IgD-negative memory B cell (primary cell): ENCODE measurements at regions not wholly inside any gene's neighbourhood (a gene's known extent, or its start where the extent isn't known, plus 50 kb on each side); places are given as distances from the start of the nearest gene placed in this dataset.
A peak's percentile ranks its signal among the peaks of the same experiment; 100 is the strongest.
"Not testable (repeated sequence)": the region's sequence is repeated elsewhere in the genome, so short reads cannot be mapped to it uniquely, and the experiment has no call there.

Experiments used
- H3K27ac Mint-ChIP-seq, 3 donors: one replicate each; pipeline ENCODE4 v1.8.0; 2020 to 2022; ENCODE audit warnings: mild to moderate bottlenecking in 3 of 3, mixed read lengths in 3 of 3, moderate library complexity in 1 of 3
- H3K27me3 Mint-ChIP-seq: one replicate; pipeline ENCODE4 v1.8.0; 2021; ENCODE audit warnings: mixed read lengths
- H3K36me3 Mint-ChIP-seq: one replicate; pipeline ENCODE4 v1.8.0; 2020; ENCODE audit warnings: mild to moderate bottlenecking, mixed read lengths
- H3K4me1 Mint-ChIP-seq, 3 donors: one replicate each; pipeline ENCODE4 v1.8.0; 2020 to 2022; ENCODE audit warnings: mixed read lengths in 3 of 3, mild to moderate bottlenecking in 1 of 3
- H3K4me3 Mint-ChIP-seq, 4 donors: one replicate each; pipeline ENCODE4 v1.8.0; 2020 to 2022; ENCODE audit warnings: mild to moderate bottlenecking in 4 of 4, mixed read lengths in 4 of 4, moderate library complexity in 3 of 4
- H3K9me3 Mint-ChIP-seq, 3 donors: one replicate each; pipeline ENCODE4 v1.8.0; 2020 to 2021; ENCODE audit warnings: mixed read lengths in 3 of 3, mild to moderate bottlenecking in 1 of 3

DNA sequence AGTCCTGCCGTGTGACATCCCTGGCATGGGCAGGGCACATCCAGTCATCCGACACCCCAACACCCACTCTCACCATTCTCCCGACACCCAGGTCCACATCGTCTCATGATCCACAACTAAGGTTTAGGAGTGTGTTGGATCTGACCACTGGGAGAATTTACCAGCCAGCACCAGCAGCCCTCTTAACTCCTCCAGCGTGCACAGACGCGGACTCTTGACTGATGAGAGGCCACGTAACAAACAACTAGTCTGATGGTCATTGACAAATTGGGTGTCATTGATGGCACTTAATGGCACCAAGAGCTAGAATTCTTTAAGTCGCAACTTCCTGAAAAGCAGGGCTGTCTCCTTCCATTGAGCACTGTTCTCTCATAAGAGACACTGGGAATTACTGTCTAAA, 203.0 kb upstream of the SFSWAP start:
- no peaks in the 10 kb centered on the region for H3K36me3 Mint-ChIP-seq
- no peaks in the 10 kb centered on the region for H3K27me3 Mint-ChIP-seq
- H3K27ac Mint-ChIP-seq, result no peak overlapping the region
- peaks cover 8 to 21% (median 17%) of the 10 kb centered on the region in 3 donors for H3K4me1 Mint-ChIP-seq
- H3K4me3 Mint-ChIP-seq, result no peak overlapping the region
- no peaks in the 10 kb centered on the region for H3K9me3 Mint-ChIP-seq

DNA sequence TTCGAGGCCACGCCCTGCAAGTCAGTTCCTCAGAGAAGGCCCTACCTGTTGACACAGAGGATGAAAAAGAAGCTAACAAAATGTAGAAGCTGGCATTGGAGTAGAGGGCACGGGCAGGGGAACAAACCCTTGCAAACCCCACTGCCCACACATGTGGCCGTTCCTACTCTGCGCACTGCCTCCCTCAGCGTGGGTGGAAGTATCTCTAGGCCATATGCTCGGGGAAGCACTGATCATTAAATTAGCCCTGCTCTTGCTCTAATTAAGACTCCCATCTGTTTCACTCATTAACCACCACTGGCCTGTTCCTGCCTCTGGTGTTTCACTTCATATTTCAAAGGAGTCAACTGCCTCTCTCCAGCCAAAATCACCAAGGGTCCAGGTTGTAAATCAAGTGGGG, 201.2 kb upstream of the SFSWAP start:
- H3K36me3 Mint-ChIP-seq, result no peaks in the 10 kb centered on the region
- H3K27ac Mint-ChIP-seq, result no peak overlapping the region
- peaks cover 0 to 3% (median 0%) of the 10 kb centered on the region in 3 donors for H3K9me3 Mint-ChIP-seq
- H3K4me3 Mint-ChIP-seq, result no peak overlapping the region
- H3K4me1 Mint-ChIP-seq, result peaks cover 8 to 21% (median 17%) of the 10 kb centered on the region in 3 donors
- H3K27me3 Mint-ChIP-seq, result no peaks in the 10 kb centered on the region

DNA sequence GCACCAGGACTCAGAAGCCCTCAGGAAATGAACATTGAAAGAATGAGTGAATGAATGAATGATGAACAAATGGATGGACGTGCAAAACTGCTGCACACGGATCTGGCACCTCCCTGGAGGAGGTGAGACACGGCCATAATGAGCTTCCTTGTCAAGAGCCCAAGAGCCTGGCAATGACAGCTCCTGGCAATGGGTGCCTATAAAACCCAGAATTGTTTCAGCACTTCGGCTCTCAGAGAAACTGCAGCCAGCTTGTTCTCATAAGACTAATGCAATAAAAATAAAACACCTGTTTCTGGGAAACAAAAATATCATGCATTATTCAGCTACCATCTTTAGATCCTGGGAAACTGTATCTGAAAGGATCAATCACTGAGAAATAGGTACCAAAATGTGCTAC, 200.5 kb upstream of the SFSWAP start:
- peak overlapping the region in 1 of 4 donors; percentile 49 for H3K4me3 Mint-ChIP-seq
- peaks cover 8 to 21% (median 17%) of the 10 kb centered on the region in 3 donors for H3K4me1 Mint-ChIP-seq
- no peak overlapping the region for H3K27ac Mint-ChIP-seq
- no peaks in the 10 kb centered on the region for H3K27me3 Mint-ChIP-seq
- H3K36me3 Mint-ChIP-seq, result no peaks in the 10 kb centered on the region
- H3K9me3 Mint-ChIP-seq, result peaks cover 0 to 7% (median 4%) of the 10 kb centered on the region in 3 donors

DNA sequence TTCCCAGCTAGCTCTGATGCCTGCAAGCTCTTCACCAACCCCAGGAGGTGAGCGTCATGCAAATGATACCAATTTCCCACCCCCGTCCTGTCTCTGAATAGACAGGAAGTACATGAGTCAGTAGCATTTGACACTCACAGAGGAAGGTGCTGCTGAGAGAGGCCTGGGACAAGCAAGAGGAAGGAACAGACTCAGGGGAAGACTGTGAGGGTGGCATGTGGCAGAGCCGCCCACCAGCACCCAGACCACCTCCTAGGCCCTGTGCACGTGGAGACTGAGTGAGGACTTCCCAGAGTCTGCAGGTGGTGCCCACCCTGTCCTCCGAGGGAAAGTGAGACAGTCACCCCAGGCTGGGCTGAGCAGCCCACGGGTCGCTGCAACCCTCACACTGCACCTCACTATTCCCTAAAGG, 199.5 kb upstream of the SFSWAP start:
- Mint-ChIP-seq H3K4me3 (peak overlapping the region in 3 of 4 donors; percentile 39 to 87 (median 86)), H3K36me3 (no peaks in the 10 kb centered on the region), H3K9me3 (peaks cover 3 to 11% (median 7%) of the 10 kb centered on the region in 3 donors), H3K27ac (peak overlapping the region in 1 of 3 donors; percentile 36), H3K4me1 (peaks cover 8 to 21% (median 17%) of the 10 kb centered on the region in 3 donors), H3K27me3 (peaks cover 2% of the 10 kb centered on the region)

DNA sequence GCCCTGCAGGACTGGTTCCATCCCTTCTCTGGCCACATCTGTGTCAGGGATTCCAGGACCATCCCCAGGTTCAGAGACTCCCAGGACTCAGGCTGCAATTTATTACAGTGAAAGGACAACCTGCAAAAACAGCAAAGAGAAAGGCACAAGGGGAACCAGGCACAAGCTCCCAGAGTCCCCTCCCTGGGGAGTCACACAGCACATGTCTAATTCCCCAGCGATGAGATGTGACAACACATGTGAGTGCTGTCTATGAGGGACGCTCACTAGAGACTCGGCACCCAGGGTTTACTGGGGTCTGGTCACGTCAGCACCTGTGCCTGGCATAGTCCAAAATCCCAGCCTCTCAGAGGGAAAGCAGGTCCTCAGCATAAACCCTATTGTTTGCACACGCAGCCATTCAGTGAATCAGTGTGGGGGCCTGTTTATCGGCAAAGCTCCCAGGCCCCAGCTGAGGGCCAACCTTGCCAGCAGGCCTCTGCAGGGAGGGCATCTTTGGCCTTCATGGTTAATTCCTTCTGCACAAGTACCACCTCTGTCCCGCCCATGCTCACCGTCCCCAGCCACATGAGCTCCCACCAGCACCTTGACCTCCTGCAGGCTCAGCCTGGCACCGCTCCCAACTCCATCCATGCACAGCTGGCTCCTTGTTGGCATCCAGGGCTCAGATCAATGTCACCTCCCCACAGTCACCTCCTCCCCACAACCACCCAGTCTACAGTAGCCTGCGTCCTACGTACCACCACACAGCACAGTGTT, 198.9 kb upstream of the SFSWAP start:
- H3K9me3 Mint-ChIP-seq, result peaks cover 3 to 12% (median 8%) of the 10 kb centered on the region in 3 donors
- H3K27me3 Mint-ChIP-seq, result peaks cover 2% of the 10 kb centered on the region
- H3K27ac Mint-ChIP-seq, result peak overlapping the region in 1 of 3 donors; percentile 36
- H3K36me3 Mint-ChIP-seq, result no peaks in the 10 kb centered on the region
- H3K4me3 Mint-ChIP-seq, result peak overlapping the region in 2 of 4 donors; percentile 86 to 87
- H3K4me1 Mint-ChIP-seq, result peaks cover 8 to 21% (median 17%) of the 10 kb centered on the region in 3 donors

DNA sequence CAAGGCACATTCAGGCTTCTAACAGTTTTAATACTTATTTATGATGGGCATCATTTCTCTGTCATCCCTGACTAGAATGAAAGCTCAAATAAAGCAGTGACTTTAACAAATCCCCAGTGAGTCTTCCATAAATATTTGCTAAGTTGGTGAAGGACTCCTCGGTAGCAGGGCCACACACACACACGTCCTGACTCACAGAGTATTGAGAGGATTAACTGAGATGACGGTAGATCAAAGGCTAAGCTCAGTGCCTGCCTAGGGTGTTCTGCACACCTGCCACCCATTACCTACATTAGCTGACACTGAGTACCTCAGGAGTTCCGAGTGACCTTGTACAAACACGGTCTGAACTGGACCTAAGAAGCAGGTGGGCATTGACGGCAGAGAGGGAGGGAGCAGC, 197.3 kb upstream of the SFSWAP start:
- Mint-ChIP-seq H3K4me1 (peaks cover 8 to 21% (median 17%) of the 10 kb centered on the region in 3 donors), H3K36me3 (no peaks in the 10 kb centered on the region), H3K9me3 (peaks cover 3 to 13% (median 8%) of the 10 kb centered on the region in 3 donors), H3K27me3 (peaks cover 2% of the 10 kb centered on the region), H3K4me3 (no peak overlapping the region), H3K27ac (no peak overlapping the region)

DNA sequence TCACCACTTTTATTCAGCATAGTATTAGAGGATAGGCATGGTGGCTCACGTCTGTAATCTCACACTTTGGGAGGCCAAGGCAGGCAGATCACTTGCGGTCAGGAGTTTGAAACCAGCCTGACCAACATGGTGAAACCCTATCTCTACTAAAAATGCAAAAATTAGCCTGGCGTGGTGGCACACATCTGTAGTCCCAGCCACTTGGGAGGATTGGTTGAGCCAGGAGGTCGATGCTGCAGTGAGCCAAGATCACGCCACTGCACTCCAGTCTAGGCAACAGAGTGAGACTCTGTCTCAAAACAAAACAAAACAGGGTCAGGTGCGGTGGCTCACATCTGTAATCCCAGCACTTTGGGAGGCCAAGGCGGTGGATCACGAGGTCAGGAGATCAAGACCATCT, 190.3 kb upstream of the SFSWAP start:
- H3K4me3 Mint-ChIP-seq, H3K4me1 Mint-ChIP-seq, H3K27me3 Mint-ChIP-seq, H3K9me3 Mint-ChIP-seq, H3K36me3 Mint-ChIP-seq, H3K27ac Mint-ChIP-seq: not testable (repeated sequence)

DNA sequence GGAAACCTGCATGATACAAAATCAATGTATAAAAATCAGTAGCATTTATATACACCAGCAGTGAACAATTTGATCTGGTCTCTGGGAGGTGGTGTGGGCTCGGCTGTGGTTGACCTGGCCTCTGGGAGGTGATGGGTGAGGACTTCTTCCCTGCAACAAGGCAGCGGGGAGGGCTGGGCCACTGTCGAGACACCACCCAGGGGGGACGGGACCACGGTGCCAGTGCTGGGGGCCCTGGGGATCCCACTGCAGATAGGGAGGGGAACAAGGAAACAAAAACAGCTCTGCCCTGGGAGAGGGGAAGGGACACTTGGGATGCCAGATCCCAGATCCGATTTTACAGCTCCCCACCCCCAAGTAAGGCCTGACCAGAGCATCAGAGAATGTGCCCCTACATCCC, 189.6 kb upstream of the SFSWAP start:
- Mint-ChIP-seq H3K9me3 (peaks cover under 1 to 5% (median 2%) of the 10 kb centered on the region in 3 donors), H3K4me1 (no peaks in the 10 kb centered on the region), H3K27ac (no peak overlapping the region), H3K27me3 (peaks cover 3% of the 10 kb centered on the region), H3K4me3 (no peak overlapping the region), H3K36me3 (peaks cover 2% of the 10 kb centered on the region)

DNA sequence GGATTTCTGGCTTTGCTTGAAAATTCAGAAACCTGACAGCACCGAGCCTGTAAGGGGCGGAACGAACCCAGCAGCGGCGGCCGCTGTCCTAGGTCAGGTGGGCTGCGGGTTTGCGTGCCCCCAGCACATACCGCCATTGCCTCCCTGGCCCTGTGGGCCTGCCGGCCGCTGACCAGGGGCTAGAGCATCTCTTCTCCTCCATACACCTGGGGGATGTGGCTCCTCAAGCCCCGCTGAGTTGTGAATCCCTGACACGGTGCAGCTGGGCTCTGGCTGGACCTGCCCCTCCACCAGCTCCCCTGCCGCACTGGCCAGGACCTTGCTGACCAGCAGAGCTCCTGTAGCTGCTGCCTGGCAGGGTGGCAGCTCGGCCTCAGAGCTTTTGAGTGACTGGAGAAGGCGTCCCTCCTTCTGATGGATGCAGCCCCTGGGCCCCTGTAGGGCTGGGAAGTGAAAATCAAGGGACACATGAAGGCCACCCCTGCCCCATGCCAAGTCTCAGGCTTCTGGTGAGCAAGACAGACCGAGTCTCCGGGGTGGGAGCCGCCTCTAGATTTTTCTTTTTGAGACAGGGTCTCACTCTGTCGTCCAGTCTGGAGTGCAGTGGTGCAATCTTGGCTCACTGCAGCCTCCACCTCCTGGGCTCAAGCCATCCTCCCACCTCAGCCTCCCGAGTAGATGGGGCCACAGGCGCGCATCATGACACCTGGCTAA, 184.9 kb upstream of the SFSWAP start:
- Mint-ChIP-seq H3K4me3 (no peak overlapping the region), H3K27me3 (peaks cover 3% of the 10 kb centered on the region), H3K27ac (no peak overlapping the region), H3K9me3 (peaks cover 0 to 2% (median 0%) of the 10 kb centered on the region in 3 donors), H3K4me1 (no peaks in the 10 kb centered on the region), H3K36me3 (no peaks in the 10 kb centered on the region)

DNA sequence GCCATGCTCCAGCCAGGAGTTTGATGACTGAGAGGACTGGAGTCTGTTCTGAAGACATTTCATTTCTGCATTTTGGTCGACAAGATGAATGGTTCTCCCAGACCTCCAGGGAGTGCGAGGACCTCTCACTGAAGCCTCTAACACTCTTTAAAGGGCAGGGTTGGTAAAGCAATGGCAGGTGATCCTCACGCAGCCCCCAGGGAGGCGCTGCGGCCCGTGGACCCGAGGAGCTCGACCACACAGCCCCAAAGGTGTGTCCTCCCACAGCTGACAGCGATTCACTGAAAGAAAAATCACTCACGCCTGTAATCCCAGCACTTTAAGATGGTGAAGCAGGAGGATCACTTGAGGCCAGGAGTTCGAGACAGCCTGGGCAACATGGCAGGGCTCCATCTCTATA, 183.8 kb upstream of the SFSWAP start:
- Mint-ChIP-seq H3K27ac (no peak overlapping the region), H3K4me1 (no peaks in the 10 kb centered on the region), H3K4me3 (no peak overlapping the region), H3K36me3 (no peaks in the 10 kb centered on the region), H3K9me3 (peaks cover 0 to 2% (median 0%) of the 10 kb centered on the region in 3 donors), H3K27me3 (peaks cover 4% of the 10 kb centered on the region)

DNA sequence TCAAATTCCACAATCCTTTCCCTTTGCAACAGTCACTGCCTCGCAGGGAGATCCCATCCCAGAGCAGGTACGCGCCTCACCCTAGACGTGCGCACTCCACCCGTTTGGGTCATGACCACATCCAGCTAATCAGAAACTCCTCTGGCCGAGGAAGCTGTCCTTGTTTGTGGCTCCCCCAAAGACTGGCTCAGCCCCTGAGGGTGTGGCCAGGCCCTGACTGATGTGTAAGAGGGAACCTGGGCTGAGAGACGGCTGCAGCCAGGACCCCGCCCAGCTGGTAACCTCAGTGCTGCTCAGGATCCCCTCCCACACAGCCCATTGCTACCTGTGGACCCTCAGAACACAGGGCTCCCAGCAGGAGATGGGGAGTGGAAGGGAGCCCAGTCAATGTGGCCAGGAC, 183.2 kb upstream of the SFSWAP start:
- H3K4me1 Mint-ChIP-seq, result no peaks in the 10 kb centered on the region
- H3K36me3 Mint-ChIP-seq, result no peaks in the 10 kb centered on the region
- no peak overlapping the region for H3K4me3 Mint-ChIP-seq
- H3K9me3 Mint-ChIP-seq, result peaks cover 0 to 2% (median 0%) of the 10 kb centered on the region in 3 donors
- H3K27ac Mint-ChIP-seq, result no peak overlapping the region
- peaks cover 4% of the 10 kb centered on the region for H3K27me3 Mint-ChIP-seq

DNA sequence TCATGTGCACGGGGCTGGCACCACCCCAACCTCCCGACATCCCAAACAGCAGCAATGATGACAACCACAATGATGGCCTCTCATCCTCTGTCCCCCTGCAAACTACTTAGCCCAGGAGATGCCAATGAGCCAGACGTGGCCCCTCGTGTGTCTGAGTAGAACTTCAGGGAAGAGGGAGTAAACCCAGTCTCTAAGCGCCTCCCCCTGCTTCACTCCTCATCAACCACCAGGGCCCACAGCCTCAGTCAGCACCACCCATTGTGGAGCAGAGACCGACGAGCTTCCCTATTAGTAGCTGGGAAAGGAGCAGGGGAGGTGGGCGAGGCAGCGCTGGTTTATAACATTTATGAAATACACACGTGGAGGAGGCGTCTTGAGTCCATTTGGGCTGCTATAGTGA, 182.7 kb upstream of the SFSWAP start:
- H3K9me3 Mint-ChIP-seq, result peaks cover 0 to 2% (median 0%) of the 10 kb centered on the region in 3 donors
- H3K4me1 Mint-ChIP-seq, result no peaks in the 10 kb centered on the region
- H3K27me3 Mint-ChIP-seq, result peaks cover 6% of the 10 kb centered on the region
- H3K36me3 Mint-ChIP-seq, result no peaks in the 10 kb centered on the region
- no peak overlapping the region for H3K4me3 Mint-ChIP-seq
- H3K27ac Mint-ChIP-seq, result peak overlapping the region in 1 of 3 donors; percentile 40

DNA sequence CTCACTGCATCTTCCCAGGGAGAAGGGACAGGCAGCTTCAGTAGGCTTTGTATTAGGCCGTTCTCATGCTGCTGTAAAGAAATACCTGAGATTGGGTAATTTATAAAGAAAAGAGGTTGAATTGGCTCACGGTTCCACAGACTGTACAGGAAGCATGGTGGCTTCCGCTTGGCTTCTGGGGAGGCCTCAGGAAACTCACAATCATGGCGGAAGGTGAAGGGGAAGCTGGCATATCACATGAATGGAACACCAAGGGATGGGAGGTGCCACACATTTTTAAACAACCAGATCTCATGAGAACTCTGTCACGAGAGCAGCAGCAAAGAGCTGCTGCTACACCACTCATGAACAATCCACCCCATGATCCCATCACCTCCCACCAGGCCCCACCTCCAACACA, 182.2 kb upstream of the SFSWAP start:
- Mint-ChIP-seq H3K4me3 (no peak overlapping the region), H3K36me3 (no peaks in the 10 kb centered on the region), H3K4me1 (no peaks in the 10 kb centered on the region), H3K27me3 (peaks cover 8% of the 10 kb centered on the region), H3K27ac (peak overlapping the region in 1 of 3 donors; percentile 40), H3K9me3 (no peaks in the 10 kb centered on the region)

DNA sequence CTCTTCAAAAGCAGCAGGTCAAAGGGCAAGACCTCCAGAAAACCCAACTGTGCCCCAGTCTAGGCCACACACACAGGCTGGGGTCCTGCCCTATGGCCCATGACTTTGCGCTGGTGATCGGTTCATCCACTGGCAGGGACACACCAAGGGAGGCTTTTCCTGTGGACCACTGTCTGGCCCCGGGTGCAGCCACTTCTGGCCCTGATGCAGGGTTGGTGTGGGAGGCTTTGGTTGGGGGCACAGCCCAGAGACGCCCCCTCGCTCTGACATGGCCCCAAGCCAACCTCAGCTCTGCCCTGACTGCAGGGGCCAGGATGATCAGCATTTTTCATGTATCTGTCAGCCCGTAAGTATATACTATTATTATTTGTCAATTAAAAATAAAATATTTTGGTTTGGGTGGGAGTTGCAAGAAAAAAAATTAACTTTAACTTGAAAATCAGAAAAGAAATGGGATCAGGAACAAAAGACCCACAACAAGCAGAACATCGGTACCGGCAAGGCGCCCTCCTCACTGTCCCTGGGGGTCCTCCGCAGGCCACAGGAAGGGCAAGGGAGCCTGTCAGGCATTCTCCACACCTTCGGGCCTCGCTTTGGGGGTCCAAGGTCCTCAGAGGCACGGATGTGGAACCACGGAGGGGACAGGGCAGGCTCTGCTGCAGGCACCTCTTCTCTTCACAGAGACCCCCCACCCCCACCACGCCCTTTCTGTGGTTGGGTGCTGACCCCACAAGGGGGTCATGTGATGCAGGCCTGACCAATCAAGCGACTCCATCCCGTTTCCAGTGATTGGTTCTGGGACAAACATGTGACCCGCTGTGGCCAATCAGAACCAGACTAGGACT, 181.5 kb upstream of the SFSWAP start:
- Mint-ChIP-seq H3K4me1 (no peaks in the 10 kb centered on the region), H3K36me3 (no peaks in the 10 kb centered on the region), H3K4me3 (no peak overlapping the region), H3K27me3 (peaks cover 13% of the 10 kb centered on the region), H3K27ac (no peak overlapping the region), H3K9me3 (no peaks in the 10 kb centered on the region)

DNA sequence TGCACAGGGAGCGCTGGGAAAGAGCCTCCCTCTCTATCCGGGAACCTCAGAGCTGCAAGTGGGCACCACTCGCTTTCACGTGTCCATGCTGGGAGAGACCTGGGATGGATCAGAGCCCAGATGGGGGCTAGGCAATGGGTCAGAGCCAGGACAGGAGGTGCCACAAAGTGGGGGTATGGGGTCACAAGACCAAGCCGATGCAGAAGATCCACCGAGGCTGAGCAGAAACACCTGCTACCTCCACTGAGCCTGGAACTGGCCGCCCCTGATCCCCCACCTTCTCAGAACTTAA, 180.9 kb upstream of the SFSWAP start:
- Mint-ChIP-seq H3K27ac (peak overlapping the region in 1 of 3 donors; percentile 39), H3K4me1 (no peaks in the 10 kb centered on the region), H3K9me3 (no peaks in the 10 kb centered on the region), H3K36me3 (no peaks in the 10 kb centered on the region), H3K4me3 (no peak overlapping the region), H3K27me3 (peaks cover 13% of the 10 kb centered on the region)
